BE2C (cell line): ENCODE measurements at regions not wholly inside any gene's neighbourhood (a gene's known extent, or its start where the extent isn't known, plus 50 kb on each side); places are given as distances from the start of the nearest gene placed in this dataset.

Experiments
- DNase-seq: peaks from one replicate; pipeline ENCODE4 v3.0.0-alpha.2; 2020
- H3K27me3 ChIP-seq: fragments of 250-450 bp; sonication (Bioruptor Pico); 2 replicates; pipeline ENCODE4 v1.5.1; 2020; ENCODE audit warnings: mild to moderate bottlenecking
- H3K36me3 ChIP-seq: fragments of 250-450 bp; sonication (Bioruptor Pico); 2 replicates; pipeline ENCODE4 v1.5.1; 2020; ENCODE audit warnings: mild to moderate bottlenecking
- H3K4me1 ChIP-seq: fragments of 250-450 bp; sonication (Bioruptor Pico); 2 replicates; pipeline ENCODE4 v1.5.1; 2020
- H3K4me3 ChIP-seq: 2 replicates; pipeline ENCODE4 v1.5.1; 2011; ENCODE audit warnings: low read depth, low read length
- H3K9me3 ChIP-seq: fragments of 250-450 bp; sonication (Bioruptor Pico); 2 replicates; pipeline ENCODE4 v1.5.1; 2020
- TF ChIP-seq, protein P1 (sequence below): IDR thresholded peaks from 2 replicates; pipeline ENCODE4 v1.5.1; 2012; ENCODE audit warnings: mild to moderate bottlenecking, low read depth, low read length

DNA sequence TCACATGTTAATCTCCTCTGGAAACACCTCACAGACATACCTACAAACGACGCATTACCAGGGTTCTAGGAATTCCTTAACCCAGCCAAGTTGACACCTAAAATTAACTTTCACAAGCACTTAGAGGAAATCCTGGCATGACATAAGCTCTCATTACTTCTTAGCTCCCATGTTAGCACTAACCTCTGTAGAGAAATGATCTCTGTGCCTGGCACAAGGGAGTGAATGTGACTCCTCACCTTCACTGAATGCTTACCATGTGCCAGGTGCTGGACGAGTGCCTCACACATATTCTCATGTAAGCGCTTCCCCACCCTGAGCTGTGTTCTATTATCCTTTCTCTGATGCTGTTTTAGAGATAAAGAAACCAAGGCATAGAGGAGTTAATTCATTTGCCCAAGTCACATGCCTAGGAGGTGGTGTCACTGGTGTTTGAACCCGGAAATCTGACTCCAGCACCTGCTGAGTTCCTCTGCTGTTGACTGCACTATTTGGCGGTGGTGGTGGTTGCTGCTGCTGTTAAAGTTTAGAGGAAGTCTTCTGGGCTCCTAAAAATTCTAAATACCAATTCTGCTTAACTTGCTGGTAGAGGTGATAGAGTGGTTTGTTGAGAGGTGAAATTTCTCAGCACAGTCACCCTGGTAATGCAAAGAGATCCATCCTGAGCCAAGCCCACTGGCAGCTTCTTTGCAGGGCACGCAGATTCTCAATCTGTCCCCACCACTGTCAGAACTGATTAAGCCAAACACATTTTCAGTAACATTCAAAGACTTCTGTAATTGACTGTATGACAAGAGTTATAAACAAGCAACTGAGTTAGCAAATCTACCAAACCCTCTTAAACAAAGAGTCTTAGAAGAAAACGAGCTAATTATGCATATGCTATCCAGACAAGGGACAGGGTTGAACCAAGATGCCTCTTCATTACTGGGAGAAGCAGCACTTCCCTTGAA lies 200.3 kb downstream of the CMPK2 start:
- Histone ChIP-seq H3K9me3 (no peaks in the 10 kb centered on the region), H3K4me3 (no peak overlapping the region), H3K4me1 (no peaks in the 10 kb centered on the region), H3K27me3 (no peaks in the 10 kb centered on the region), H3K36me3 (no peaks in the 10 kb centered on the region)
- DNase-seq, result no peak
- TF ChIP-seq, protein P1, sequence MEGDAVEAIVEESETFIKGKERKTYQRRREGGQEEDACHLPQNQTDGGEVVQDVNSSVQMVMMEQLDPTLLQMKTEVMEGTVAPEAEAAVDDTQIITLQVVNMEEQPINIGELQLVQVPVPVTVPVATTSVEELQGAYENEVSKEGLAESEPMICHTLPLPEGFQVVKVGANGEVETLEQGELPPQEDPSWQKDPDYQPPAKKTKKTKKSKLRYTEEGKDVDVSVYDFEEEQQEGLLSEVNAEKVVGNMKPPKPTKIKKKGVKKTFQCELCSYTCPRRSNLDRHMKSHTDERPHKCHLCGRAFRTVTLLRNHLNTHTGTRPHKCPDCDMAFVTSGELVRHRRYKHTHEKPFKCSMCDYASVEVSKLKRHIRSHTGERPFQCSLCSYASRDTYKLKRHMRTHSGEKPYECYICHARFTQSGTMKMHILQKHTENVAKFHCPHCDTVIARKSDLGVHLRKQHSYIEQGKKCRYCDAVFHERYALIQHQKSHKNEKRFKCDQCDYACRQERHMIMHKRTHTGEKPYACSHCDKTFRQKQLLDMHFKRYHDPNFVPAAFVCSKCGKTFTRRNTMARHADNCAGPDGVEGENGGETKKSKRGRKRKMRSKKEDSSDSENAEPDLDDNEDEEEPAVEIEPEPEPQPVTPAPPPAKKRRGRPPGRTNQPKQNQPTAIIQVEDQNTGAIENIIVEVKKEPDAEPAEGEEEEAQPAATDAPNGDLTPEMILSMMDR, result no peak

DNA sequence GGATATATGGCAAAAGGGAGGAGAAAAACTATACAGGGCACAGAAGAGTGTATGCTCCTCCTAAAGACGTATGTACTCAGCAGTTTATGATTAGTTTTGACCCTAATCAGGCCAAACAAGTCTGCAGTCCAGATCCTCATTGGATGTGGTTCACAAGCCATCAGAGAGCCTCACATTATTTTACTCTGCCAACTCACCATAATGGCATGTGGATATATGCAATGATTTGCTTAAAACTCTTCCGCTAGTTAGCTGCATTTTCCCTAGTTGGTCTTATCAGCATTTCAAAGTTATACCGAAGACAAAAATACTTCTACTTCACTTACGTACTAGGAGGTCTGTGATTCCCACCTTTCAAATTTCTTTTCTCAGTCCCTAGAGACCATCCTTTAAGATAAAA lies 198.4 kb downstream of the CMPK2 start:
- H3K9me3 ChIP-seq, result no peaks in the 10 kb centered on the region
- H3K4me1 ChIP-seq, result no peaks in the 10 kb centered on the region
- DNase-seq, result no peak
- no peaks in the 10 kb centered on the region for H3K36me3 ChIP-seq
- TF ChIP-seq, protein P1, result no peak
- no peaks in the 10 kb centered on the region for H3K27me3 ChIP-seq
- no peak overlapping the region for H3K4me3 ChIP-seq

DNA sequence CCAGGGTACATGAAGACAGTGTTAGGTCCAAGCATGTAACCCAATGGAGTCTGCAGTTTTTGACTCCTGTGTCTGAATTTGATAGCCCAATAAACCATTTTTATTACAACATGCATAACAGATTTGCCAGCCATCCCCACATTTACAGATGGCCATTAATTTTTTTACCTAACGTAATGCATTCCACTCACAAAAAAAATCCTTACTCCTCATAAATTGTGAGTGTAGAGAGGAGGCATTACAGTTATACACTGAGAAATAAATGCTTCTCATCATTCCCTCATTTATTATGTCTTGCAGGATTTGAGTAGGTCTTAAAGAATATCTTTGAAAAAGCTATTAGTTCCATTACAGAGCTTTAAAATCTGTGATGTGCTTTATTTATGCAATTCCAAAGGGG lies 193.8 kb downstream of the CMPK2 start:
- Histone ChIP-seq H3K36me3 (no peaks in the 10 kb centered on the region), H3K4me3 (no peak overlapping the region), H3K9me3 (no peaks in the 10 kb centered on the region), H3K4me1 (no peaks in the 10 kb centered on the region), H3K27me3 (no peaks in the 10 kb centered on the region)
- TF ChIP-seq, protein P1, result no peak
- DNase-seq, result no peak

GRCh38 chr2:6674381-6674780 lies 191.3 kb downstream of the CMPK2 start:
- Histone ChIP-seq H3K9me3 (no peaks in the 10 kb centered on the region), H3K4me1 (no peaks in the 10 kb centered on the region), H3K27me3 (no peaks in the 10 kb centered on the region), H3K4me3 (no peak overlapping the region), H3K36me3 (no peaks in the 10 kb centered on the region)
- TF ChIP-seq, protein P1, result no peak
- no peak for DNase-seq

DNA sequence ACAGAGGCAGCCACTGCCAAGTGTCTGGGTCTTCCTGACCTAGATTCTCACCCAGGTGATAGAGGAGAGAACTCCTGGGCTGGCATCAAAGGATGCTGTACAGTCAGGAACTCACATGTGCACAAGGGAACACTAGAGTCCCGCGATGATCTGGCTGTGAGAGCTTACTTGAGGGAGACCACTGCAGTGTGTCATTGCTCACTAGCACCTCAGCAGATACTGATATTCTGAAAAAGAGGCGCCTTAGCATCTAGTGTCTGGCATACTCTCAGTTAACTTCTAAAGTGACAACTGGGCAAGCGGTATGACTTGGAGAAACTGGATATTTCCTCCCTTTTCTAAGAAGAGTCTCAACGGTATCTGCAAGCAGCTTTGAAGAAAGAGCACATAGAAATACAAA lies 189.9 kb downstream of the CMPK2 start:
- no peaks in the 10 kb centered on the region for H3K36me3 ChIP-seq
- no peaks in the 10 kb centered on the region for H3K4me1 ChIP-seq
- TF ChIP-seq, protein P1, result no peak

GRCh38 chr2:6676241-6676640 lies 189.5 kb downstream of the CMPK2 start:
- no peaks in the 10 kb centered on the region for H3K9me3 ChIP-seq
- no peaks in the 10 kb centered on the region for H3K4me1 ChIP-seq
- TF ChIP-seq, protein P1, result no peak
- no peak overlapping the region for H3K4me3 ChIP-seq
- DNase-seq, result no peak
- H3K36me3 ChIP-seq, result no peaks in the 10 kb centered on the region
- no peaks in the 10 kb centered on the region for H3K27me3 ChIP-seq

More for the DNA sequence above, 189.9 kb downstream of the CMPK2 start:
- Histone ChIP-seq H3K27me3 (no peaks in the 10 kb centered on the region), H3K9me3 (no peaks in the 10 kb centered on the region), H3K4me3 (no peak overlapping the region)
- DNase-seq, result no peak
